ENCODE measurements at regions not wholly inside any gene's neighbourhood (a gene's known extent, or its start where the extent isn't known, plus 50 kb on each side); places are given as distances from the start of the nearest gene placed in this dataset.

- BruUV-seq (replicated peaks) = no TSS peak
- no peak for TF ChIP-seq CTCF (IDR thresholded peaks at IDR 0.05; ENCODE audit: insufficient read depth in 1 of 2, low read depth in 1 of 2, low read length in 1 of 2, severe bottlenecking in 1 of 2, unreplicated experiment in 1 of 2)
- H3K27me3 Mint-ChIP-seq (ENCODE audit: insufficient read depth, unreplicated experiment) = no peaks in the 10 kb centered on the region
- ChIA-PET POLR2A (no interaction called here), CTCF (no interaction called here)
- Histone ChIP-seq H3K27me3 (replicated peaks; ENCODE audit: control insufficient read depth, insufficient read depth, low read length) (no peaks in the 10 kb centered on the region), H3K4me1 (peaks cover 27% of the 10 kb centered on the region), H3K36me3 (ENCODE audit: control insufficient read depth, insufficient read depth, low read length) (no peaks in the 10 kb centered on the region), H3K4me3 (ENCODE audit: low read depth, low read length) (no peak overlapping the region), H3K9me3 (no peaks in the 10 kb centered on the region)
- H3K4me1 Mint-ChIP-seq (ENCODE audit: low read depth, unreplicated experiment) = peaks cover 30% of the 10 kb centered on the region
- intact Hi-C loops (cut with micrococcal nuclease; ENCODE audit: unreplicated experiment) = no loop called here
- no peak overlapping the region for H3K27ac Mint-ChIP-seq (ENCODE audit: unreplicated experiment)
- peaks cover 9% of the 10 kb centered on the region for H3K9me3 Mint-ChIP-seq (ENCODE audit: unreplicated experiment)
- no peak overlapping the region for H3K4me3 Mint-ChIP-seq (ENCODE audit: unreplicated experiment)
- H3K36me3 Mint-ChIP-seq (ENCODE audit: insufficient read depth, unreplicated experiment) = no peaks in the 10 kb centered on the region
- no peak for DNase-seq
Observed at GRCh38 chr11:8796941-8797340, 114.0 kb upstream of the AKIP1 start.

GRCh38 chr11:8799273-8799672 lies 111.7 kb upstream of the AKIP1 start:
- Histone ChIP-seq H3K4me3 (ENCODE audit: low read depth, low read length) (no peak overlapping the region), H3K9me3 (no peaks in the 10 kb centered on the region), H3K4me1 (peaks cover 13% of the 10 kb centered on the region), H3K36me3 (ENCODE audit: control insufficient read depth, insufficient read depth, low read length) (no peaks in the 10 kb centered on the region), H3K27me3 (replicated peaks; ENCODE audit: control insufficient read depth, insufficient read depth, low read length) (no peaks in the 10 kb centered on the region)
- ChIA-PET POLR2A (no interaction called here), CTCF (no interaction called here)
- no peaks in the 10 kb centered on the region for H3K27me3 Mint-ChIP-seq (ENCODE audit: insufficient read depth, unreplicated experiment)
- BruUV-seq (replicated peaks) = no TSS peak
- H3K27ac Mint-ChIP-seq (ENCODE audit: unreplicated experiment) = no peak overlapping the region
- no peak for TF ChIP-seq CTCF (IDR thresholded peaks at IDR 0.05; ENCODE audit: insufficient read depth in 1 of 2, low read depth in 1 of 2, low read length in 1 of 2, severe bottlenecking in 1 of 2, unreplicated experiment in 1 of 2)
- H3K4me3 Mint-ChIP-seq (ENCODE audit: unreplicated experiment) = no peak overlapping the region
- peaks cover 9% of the 10 kb centered on the region for H3K9me3 Mint-ChIP-seq (ENCODE audit: unreplicated experiment)
- DNase-seq = no peak
- intact Hi-C loops (cut with micrococcal nuclease; ENCODE audit: unreplicated experiment) = loop anchor here (1.0 kb wide), 1 partner anchor 110 kb away; no protein-coding TSS in a partner anchor
- H3K4me1 Mint-ChIP-seq (ENCODE audit: low read depth, unreplicated experiment) = peaks cover 17% of the 10 kb centered on the region
- peaks cover 6% of the 10 kb centered on the region for H3K36me3 Mint-ChIP-seq (ENCODE audit: insufficient read depth, unreplicated experiment)

- ChIA-PET POLR2A (interaction anchor here (0.9 kb wide), 1 partner anchor 118 kb away, joined by 4 read pairs; the partner anchor contains the start of genes RPL27A and TRIM66), CTCF (interaction anchor here (0.9 to 1.0 kb wide), 3 partner anchors 32 to 159 kb away, joined by 3 to 7 read pairs (median 4); no protein-coding TSS in a partner anchor)
- Histone ChIP-seq H3K27me3 (replicated peaks; ENCODE audit: control insufficient read depth, insufficient read depth, low read length) (no peaks in the 10 kb centered on the region), H3K36me3 (ENCODE audit: control insufficient read depth, insufficient read depth, low read length) (no peaks in the 10 kb centered on the region), H3K4me3 (ENCODE audit: low read depth, low read length) (no peak overlapping the region), H3K9me3 (no peaks in the 10 kb centered on the region), H3K4me1 (no peaks in the 10 kb centered on the region; the same call in 1 of the 2 replicates)
- no peak overlapping the region for H3K27ac Mint-ChIP-seq (ENCODE audit: unreplicated experiment)
- peaks cover 9% of the 10 kb centered on the region for H3K4me1 Mint-ChIP-seq (ENCODE audit: low read depth, unreplicated experiment)
- no peak overlapping the region for H3K4me3 Mint-ChIP-seq (ENCODE audit: unreplicated experiment)
- TF ChIP-seq CTCF (IDR thresholded peaks at IDR 0.05; ENCODE audit: insufficient read depth in 1 of 2, low read depth in 1 of 2, low read length in 1 of 2, severe bottlenecking in 1 of 2, unreplicated experiment in 1 of 2) = no peak
- no peaks in the 10 kb centered on the region for H3K27me3 Mint-ChIP-seq (ENCODE audit: insufficient read depth, unreplicated experiment)
- intact Hi-C loops (cut with micrococcal nuclease; ENCODE audit: unreplicated experiment) = no loop called here
- H3K36me3 Mint-ChIP-seq (ENCODE audit: insufficient read depth, unreplicated experiment) = peaks cover 6% of the 10 kb centered on the region
- peaks cover 4% of the 10 kb centered on the region for H3K9me3 Mint-ChIP-seq (ENCODE audit: unreplicated experiment)
- no peak for DNase-seq
- BruUV-seq (replicated peaks) = no TSS peak
Observed at GRCh38 chr11:8800520-8801110, 110.4 kb upstream of the AKIP1 start.

Measured in Caco-2 (cell line).